Renal pelvis (tissue), 1 donor: ENCODE measurements at regions not wholly inside any gene's neighbourhood (a gene's known extent, or its start where the extent isn't known, plus 50 kb on each side); places are given as distances from the start of the nearest gene placed in this dataset.

Experiments
- DNase-seq: peaks from one replicate; pipeline ENCODE4 v3.0.0-alpha.2; 2013

DNA sequence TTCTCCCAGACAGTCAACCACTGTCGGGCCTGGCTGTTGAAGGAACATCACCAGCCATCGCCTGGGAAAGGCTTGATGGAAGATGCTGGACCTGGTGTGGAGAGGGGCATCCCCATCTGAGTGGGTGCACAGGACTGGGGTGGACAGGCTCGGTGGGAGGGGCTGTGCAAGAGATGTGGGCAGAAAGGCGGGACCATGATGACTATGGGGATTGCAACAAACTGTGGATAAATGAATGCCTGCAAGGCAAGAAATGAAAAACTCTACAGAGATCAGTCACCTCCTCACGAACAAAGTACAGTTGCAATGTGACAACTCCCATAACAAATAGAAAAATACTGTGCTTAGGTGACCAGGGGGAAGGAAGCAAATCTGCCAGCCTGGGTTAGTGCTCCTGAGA, 171.9 kb upstream of the GPR12 start:
- DNase-seq = no peak

DNA sequence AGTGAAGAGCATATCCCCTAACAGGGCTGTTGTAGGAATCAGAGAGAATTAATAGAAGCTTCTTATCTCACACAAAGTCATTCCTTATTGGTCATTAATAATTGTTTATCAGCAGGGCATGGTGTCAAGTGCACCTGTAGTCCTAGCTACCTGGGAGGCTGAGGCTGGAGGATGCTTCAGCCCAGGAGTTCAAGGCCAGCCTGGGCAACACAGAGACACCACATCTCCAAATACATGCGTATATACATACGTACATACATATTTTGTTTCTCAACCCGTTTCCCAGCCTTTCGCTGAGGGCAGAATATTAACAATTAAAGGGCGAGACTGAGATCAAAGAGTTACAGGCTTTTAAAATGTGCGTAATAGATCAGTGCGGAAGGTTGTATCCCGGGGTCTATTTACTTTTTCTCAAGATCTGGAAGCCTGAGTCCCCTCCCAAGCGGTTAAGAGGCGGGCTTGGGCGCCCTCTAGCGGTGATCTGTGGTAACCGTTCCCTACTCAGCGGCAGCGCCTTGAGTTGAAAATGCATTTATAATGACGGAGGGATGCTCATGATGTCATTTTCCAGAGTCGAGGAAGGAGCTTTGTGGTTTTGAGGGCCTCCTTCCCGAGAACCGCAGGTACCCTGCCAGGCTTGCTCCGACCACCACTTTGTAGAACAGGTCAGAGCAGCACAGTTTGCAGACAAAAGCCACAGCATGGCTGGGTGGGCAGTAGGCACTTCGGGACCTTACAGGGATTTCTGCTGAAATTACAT, 169.6 kb upstream of the GPR12 start:
- peak; percentile 68 for DNase-seq

DNA sequence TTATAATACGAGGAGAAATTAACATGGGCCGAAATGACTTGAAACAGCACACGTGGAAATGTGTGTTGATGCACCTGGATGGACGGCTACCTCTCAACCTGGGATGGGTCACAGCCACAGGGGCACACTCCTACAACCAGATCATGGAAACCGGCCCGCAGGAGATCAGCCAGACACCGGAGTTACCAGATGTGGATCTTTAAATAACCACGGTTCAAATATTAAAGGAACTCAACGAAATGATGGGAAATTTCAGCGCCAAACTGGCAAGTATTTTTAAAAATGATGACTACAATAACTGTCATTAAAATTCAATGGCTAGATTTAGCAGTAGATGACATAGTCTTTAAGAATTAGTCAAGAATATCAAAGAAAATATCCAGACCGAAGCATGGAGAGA, 166.9 kb upstream of the GPR12 start:
- no peak for DNase-seq

DNA sequence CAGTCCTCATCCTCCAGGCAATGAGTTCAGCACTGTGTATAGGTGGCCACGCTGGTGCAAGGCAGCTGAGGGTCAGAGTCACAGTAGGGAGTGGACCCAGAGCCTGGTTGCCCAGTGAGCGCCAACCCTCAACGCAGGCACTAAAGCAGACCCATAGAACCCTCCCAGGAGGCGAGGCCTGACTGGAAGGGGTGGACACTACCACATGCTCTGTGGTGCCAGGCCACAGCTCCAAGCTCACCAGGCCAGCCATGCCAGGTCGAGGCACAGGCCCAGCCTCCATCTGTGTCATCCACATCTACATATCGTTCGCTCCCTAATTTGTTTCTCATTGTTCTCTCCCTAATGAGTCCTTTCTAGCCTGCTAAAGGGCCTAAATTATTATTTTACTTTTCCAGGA, 165.8 kb upstream of the GPR12 start:
- DNase-seq = no peak

DNA sequence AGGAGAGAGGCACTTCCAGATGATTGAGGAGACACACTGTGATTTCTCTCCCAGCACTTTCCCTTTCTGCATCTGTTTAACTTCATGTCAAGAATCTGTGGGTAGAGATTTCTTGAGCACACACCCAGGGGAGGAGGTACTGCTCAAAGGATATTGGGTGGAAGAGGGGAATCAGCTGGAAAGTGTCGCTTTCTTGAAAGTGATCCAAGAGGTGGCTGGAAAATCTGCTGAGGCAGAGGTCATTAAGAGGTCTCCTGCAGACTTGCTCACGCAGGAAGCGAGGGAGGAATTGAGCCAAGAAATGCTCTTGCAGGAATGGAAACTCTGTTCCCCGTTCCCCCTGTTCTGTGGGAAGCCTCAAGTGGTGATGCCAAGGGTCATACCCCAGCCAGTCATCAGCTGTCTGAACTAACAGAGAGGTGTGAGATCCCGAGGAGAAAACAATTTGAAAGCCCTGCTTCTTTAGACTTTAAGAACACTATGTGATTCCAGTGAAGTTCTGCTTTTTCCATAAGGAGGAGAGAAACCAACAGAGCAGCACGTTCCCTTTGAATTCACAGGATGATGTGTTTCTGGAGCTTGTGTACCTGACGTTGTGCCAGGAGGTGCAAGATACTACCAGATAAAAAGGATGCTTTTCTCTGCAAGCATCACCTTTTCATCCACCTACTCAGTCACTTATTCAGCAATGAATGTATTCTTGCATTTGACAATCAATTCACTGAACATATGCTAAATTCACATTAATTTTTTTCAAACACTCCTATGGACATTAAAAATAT, 163.4 kb upstream of the GPR12 start:
- peak; percentile 64 for DNase-seq

DNA sequence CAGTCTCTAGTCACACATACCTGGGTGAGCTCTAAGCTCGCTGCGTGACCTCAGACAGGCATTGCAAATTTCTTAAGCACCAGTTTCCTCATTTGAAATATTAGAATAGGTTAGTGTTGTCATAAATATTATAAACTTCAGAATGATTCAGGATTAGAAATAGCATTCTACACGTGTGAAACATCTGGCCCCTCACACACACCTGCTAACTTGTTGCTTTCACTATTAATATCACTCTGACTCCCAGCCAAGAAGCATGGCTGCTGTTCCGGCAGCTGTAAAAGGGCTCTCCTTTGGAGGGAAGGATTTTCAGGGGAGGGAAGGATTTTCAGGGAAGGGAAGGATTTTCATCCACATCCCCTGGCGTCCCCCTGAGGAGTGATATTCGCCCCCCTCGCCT, 161.3 kb upstream of the GPR12 start:
- no peak for DNase-seq

DNA sequence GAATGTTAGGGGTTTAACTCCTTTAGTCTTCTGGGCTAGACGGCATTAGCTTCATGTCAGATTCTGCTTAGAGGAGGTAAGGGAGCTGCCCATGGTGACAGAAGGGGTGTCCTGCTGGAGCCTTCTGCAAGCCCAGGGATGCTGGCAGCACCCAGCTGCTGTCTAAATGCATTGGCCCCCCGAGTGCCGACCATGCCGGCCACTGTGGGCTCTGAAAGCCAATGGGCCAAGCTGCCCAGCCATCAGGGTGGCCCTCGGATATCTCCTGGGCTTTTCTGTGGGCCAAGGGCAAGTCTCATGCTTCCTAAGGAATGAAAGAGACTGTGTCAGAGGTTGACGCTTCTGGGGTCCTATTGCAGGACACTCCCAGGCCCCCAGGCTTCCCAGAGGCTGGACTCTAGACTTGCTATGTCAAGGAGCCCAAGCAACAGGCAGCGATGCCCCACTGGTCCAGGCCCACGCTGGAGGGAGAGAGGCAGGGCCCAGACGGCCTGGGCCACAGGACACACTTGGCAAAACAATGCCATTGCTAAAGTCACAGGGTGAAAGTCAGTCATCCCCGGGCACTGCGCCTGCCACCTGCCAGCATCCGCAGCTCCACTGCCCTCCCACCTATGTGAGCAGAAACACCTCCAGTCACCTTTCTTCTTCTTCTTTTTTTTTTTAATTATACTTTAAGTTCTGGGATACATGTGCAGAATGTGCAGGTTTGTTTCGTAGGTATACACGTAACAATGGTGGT, 160.2 kb upstream of the GPR12 start:
- no peak for DNase-seq

DNA sequence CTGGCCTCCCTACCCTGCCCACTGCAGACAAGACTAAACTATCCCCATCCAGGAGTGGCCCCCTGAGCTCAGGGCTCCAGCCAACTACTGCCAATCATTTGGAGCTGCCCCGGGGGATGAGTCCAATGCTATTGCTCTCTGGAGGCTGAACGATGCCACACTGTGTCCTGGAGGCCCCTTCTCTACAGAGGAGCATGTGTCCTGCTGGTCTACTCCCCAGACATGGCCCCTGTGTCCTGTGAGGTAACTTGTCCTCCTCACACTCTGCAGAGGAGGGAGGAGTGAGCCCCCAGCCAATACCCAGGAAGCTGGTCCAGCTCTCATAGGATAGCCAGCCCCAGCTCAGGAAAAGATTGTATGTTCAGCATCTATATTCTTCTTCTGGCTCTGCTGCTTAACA, 159.1 kb upstream of the GPR12 start:
- no peak for DNase-seq

DNA sequence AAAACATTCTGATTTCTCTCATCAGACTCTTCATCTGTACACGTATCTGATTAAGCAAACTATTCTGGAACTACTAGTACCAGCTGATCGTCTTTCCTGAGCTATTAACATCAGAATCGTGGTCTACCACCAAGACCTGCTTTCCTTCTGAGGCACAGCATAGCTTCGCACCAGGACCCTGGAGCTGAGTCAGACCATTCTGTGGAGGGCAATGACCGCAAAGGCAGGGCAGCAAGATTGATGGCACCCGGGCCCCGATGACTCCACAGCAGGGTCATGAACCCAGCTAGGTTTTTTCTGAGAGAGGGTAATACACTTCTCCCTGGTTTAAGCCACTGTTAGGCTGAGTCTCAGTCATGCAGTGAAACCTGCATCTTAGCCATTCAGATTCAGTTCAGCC, 158.7 kb upstream of the GPR12 start:
- DNase-seq = no peak

DNA sequence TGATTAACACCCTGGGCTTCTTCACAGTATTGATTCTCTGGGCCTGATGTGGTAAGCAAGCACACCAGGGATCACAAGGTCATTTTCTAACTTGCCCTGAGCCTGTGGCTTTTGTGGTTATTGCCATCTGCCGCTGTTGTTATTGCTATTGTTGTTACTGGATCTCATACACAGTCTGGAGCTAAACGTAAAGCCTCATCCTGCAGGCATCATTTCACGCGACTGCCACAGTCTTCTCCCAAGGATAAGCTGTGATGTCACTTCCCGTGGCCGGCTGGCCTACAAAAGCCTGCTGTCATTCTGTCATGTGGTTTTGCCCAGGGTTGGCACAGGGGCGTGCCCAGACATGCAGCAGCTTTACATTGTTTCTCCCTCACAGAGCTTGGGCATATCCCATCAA, 154.0 kb upstream of the GPR12 start:
- no peak for DNase-seq

DNA sequence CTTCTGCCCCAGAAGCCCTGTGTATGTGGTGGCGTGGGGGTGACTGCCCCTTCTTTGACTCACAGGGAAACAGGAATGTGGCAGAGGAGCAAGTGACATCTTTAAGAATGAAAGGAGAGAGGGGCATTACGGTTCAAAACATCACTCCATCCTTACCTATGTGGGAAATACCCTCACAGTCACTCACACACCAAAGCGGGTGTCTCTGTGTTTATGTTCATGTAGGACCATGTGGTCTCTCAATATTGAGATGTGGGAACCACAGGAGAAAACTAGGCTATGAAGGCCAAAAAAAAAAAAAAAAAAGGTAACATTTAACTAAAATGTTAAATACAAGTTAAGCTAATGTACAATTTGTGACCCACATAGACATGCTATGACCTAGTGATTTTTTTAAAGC, 153.6 kb upstream of the GPR12 start:
- no peak for DNase-seq

DNA sequence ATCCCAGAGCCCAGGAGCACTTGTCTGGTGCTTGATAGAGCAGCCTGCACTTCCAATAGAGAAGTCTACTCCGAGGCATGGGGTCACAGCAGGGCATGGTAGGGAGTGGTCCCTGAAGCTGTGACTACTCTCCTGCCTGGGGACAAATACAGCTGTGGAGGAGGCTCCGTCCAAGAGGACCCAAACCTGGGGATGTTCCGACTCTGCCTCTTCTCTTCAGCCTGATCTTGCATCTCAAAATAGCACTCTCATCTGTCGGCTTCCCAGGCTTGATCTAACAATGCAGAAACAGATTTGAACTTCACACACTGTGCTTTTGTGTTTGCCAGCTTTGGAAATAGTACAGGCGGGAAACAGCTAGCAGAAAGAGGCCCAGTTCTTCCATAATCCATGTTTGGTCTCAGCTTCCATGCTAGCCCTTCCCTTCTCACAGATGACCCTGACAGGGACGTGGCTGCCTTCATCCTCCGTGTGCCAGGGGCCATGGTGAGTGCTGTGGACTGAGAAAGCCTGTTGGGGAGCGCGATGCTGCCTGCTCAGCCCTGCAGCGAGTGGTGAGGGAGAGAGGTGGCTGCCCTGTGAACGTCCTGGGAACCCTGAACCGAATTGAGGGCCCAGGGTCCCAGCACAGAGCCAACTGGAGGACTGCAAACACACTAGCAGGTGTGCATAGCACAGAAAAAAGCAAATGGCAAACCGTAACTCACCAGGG, 150.3 kb upstream of the GPR12 start:
- DNase-seq = no peak

DNA sequence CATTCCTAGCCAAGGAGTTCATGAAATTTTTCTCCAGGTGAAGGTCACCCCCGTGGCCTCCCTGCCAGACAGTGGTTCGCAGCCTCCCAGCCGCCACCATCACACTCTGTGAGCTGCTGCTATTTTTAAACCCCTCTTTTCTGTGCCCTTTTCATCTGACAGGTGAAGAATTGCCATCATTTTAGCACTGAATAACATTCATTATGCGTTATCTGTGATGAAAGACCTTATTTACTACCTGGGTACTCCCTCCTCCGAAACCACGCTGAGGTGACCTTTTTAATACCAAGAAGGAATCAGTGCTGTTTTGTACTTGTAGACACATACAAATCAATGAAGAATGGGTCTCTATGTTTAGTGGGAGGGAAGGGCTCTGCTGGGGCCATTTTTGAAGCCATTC, 148.9 kb upstream of the GPR12 start:
- DNase-seq = no peak

DNA sequence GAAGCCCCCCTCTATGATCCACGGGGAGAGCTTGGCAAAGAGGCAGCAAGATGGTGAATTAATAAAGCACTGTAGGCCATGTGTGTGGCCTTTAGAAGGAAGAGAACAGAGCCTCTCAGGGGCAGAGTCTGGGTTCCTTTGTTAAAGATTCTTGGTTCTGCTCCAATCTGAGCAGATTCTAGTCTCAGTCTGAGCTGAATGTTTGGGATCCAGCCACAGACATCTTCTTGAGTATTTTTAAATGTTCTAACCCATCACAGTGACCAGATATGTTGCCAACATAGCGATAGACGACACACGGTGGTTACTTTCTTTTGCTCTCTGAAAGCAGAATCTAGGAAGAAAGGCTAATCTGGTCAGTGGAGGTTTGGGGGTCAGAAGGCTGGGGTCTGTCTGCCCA, 147.5 kb upstream of the GPR12 start:
- DNase-seq = no peak

DNA sequence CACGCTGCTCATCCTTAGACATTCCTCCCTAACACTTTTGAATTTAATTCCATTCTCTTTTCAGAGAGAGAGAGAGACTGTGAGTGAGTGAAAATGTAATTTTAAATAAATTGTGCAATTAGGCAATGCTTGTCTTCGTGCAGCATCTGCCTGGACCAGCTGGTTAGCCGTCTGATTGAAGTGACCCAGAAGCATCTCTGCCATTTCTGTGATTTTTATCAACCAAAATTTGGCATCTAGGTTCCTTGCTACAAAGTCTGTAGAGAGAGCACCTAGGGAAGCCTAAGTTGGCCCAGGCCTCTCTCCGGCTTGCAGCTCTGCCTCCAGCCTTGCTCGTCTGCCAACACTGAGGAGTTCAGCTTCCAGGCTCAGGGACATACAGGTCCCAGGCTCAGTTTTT, 138.6 kb upstream of the GPR12 start:
- DNase-seq = no peak

DNA sequence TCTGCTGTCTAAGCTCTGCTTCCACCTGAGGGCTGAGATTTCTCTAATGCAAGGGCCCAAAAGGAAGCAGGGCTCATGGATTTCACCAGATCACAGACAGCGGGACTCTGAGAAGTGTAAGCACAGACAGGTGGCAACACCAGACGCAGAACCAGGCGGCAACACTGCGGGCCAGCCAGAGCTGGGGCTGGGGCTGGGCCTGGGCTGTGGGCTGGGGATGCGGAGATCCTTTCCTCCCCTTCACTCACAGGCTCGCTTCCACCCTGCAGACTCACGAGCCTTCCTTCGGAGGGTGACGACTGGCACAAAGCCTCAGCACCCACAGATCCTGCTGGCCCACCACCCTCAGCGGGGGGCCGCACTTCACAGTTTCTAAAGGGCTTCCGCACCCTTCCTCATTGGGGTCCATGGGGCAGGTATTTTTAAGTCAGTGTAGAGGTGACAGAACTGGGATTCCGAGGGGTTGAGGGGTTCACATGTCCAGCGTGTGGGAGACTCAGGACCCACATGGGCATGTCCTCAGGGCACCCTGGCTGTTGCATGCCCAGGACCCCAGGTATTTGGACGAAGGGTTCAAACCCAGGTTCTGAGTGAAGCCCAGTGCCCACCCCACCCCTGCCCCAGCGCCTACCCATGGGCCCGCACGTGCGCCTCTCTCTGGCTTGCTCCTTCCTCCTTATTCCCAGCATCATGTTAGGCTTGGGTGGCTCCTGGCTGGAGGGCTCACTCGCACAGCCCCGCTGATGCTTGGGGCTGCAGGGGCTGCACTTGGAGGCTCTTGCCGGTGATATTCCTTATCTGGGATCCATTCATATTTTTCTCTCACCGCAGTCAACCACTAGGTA, 137.3 kb upstream of the GPR12 start:
- DNase-seq = no peak

DNA sequence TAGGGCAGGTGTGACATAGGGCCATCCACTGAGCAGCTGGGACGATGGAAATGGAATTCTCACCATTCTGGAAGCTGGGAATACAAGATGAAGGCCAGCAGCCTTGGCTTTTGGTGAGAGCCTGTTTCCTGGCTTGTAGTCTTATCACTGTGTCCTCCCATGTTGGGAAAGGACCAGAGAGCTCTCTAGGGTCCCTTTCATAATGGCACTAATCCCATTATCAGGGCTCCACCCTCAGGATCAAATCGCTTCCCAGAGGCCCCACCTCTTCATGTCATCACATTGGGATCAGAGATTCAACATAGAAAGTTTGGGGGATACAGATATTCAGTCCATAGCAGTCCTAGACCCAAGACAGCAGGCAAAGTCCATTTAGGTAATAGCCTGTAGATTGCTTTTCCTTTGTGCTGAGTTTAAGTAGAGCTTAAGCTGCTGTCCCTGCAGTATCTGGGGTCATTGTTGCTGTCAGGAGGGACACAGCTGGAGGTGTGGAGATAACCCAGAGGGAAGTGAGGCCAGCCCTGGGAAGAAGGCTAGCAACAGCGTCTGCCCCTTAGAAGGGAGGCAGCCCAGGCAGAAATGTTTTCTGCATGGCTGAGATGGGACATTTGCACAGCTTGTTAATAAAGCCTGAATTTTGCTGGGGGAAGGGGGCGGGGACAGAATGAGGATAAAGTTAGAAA, 136.5 kb upstream of the GPR12 start:
- no peak for DNase-seq

DNA sequence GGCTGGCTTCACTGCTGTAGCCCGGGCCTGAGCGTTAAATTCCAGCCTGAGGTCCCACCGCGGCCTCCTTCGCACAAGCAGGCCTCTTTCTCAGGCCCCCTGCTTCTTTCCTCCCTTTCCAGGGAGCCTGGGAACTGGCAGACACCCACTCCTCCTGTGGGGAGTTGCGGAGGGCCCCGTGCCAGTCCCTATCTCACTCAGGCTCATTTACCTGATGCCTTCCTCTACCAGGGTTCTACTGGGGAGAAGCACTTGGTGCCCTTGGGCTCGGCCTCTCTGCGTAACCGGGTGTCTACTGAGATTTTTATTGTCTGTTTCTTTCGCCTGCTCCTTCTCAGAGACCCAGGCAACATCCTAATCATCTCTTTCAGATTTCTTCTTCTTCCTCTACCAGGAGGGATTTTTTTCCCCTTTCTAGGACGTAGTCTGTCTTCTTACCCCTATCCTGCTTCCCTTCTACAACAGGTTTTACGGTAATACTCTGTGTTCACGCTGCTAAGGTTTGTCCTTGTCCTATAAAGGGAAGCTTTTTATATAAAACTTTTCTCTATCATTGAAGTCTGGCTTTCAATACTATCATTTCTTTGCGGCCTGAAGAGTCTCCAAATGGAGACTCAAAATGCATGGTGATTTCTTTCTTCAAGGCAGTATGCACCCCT, 135.4 kb upstream of the GPR12 start:
- no peak for DNase-seq

DNA sequence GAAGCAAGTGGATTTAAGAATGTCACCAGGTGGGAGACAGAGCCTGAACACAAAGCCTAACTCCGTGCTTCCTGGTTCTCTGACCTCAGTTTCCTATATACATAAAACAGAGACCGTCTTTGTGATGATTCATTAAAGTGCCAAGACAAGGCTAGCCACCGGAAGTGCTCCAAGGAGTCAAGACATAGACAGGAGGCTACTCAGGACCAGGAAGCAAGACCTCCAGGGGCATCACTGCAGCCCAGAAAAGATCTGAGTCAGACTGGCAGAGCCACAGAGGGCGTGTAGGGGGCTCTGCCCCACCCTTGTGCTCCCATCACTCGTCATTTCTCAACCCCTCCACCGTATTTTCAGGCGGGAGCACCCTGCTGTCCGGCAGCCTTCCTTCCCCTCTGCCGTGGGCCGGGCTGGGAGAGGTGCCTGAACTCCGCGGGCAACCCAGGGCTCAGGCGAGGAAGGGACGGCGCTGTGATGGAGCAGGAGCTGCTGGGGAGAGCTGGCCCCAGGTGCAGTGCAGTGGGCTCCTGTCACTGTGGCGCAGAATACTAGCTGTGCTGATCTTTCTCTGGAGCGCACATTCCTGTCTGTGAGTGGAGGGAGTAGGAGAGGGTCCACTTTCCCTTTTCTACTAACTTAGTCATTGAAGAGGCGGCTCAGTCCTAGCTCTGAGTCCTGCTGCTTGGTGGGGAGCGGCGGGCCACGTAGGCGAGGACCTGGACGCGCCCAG, 134.7 kb upstream of the GPR12 start:
- DNase-seq = no peak

DNA sequence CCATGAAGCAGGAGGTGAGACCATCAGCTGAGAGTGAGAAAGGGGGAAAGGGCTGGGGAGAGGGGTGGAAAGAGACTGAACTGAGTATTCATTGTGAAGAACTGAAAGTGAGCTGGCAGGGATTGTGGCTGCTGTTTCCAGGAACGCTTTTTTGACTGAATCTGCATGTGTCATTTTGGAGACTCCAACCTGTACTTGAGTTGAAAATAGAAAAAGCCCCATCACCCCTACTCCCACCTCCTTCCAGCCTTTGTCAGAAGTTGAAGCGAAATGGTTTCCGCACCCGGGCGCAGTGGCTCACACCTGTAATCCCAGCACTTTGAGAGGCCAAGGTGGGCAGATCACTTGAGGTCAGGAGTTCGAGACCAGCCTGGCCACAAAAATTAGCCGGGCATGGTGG, 128.0 kb upstream of the GPR12 start:
- no peak for DNase-seq
